ENCODE measurements at regions not wholly inside any gene's neighbourhood (a gene's known extent, or its start where the extent isn't known, plus 50 kb on each side); places are given as distances from the start of the nearest gene placed in this dataset.

DNA sequence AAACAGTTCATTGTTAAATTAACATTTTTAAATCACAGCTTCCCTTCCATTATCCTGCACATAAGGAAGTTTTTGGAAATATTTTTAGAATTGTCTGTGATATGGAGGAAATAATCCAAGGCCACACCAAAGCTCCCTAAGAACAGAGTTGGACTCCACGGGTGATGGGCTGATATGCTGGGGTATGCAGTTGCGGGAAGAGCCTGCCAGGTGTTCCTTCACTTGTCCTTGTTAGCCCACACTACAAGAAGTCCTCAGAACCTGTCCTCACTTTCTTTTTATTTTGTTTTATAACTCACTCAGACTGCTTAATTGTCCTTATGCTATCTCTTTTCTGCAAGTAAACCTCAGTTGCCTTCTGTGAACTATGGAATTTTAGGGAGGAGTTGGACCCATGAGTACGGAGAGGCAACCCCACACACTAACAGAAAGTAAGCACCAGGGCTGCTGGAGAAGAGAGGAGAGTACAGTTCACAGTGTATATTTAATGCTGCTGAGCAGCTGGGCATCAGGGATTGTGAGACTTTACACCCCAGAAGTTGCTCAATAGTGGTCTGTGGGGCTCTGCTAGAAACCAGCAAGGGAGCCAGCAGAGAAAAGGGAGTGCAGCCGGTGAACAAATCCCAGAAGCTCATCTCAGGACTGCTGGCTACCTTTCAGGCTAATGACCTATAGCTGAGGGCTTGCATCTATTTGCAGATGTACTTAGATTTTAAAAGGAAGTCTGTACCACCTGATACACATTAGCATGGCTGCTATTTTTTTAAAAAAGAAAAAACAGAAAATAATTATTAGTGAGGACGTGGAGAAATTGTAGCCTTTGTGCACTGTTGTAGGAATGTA is 64.6 kb upstream of the FOXN2 start:
- no peak for DNase-seq (ENCODE audit: low read depth)
- Histone ChIP-seq H3K4me3 (ENCODE audit: low read depth, low read length) (no peak overlapping the region), H3K27me3 (ENCODE audit: control insufficient read depth, insufficient read depth, low read length) (no peaks in the 10 kb centered on the region), H3K36me3 (ENCODE audit: control insufficient read depth, insufficient read depth, low read length) (no peaks in the 10 kb centered on the region)
- TF ChIP-seq CTCF (IDR thresholded peaks at IDR 0.05; ENCODE audit: insufficient read depth, low read length, poor library complexity, severe bottlenecking) = no peak

GRCh38 chr2:48250474-48250844 is 64.0 kb upstream of the FOXN2 start:
- Histone ChIP-seq H3K27me3 (ENCODE audit: control insufficient read depth, insufficient read depth, low read length) (no peaks in the 10 kb centered on the region), H3K36me3 (ENCODE audit: control insufficient read depth, insufficient read depth, low read length) (no peaks in the 10 kb centered on the region), H3K4me3 (ENCODE audit: low read depth, low read length) (no peak overlapping the region)
- TF ChIP-seq CTCF (IDR thresholded peaks at IDR 0.05; ENCODE audit: insufficient read depth, low read length, poor library complexity, severe bottlenecking) = no peak
- no peak for DNase-seq (ENCODE audit: low read depth)

- H3K4me3 ChIP-seq (ENCODE audit: low read depth, low read length) = no peak overlapping the region
- no peaks in the 10 kb centered on the region for H3K27me3 ChIP-seq (ENCODE audit: control insufficient read depth, insufficient read depth, low read length)
- H3K36me3 ChIP-seq (ENCODE audit: control insufficient read depth, insufficient read depth, low read length) = no peaks in the 10 kb centered on the region
- DNase-seq (ENCODE audit: low read depth) = no peak
- TF ChIP-seq CTCF (IDR thresholded peaks at IDR 0.05; ENCODE audit: insufficient read depth, low read length, poor library complexity, severe bottlenecking) = no peak
Observed at GRCh38 chr2:48250943-48251342, 63.5 kb upstream of the FOXN2 start.

DNA sequence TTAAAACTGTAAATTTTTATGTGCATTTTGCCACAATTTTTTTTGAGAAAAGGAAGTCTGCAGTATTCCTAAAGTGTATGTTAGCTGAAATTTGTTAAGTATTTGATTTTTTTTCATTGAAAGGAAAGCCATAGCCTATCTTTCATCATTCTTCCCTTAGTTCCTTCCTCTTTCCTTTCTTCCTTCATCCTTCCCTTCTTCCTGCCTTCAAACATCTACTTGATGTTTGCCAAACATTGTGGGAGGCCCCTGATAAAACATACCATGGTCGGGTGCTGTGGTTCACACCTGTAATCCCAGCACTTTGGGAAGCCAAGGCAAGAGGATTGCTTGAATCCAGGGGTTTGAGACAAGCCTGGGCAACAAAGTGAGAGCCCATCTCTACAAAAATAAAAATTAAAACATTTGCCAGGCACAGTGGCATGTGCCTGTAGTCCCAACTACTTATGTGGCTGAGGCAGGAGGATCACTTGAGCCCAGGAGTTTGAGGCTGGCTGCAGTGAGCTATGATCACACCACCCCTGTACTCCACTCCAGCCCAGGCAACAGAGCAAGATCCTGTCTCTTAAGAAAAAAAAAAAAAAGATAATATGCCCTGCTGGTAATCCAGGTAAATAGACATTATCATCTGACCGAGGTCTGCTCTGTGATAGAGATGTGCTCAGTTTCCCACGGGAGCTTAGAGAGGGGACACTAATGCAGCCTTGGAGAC is 62.9 kb upstream of the FOXN2 start:
- TF ChIP-seq CTCF (IDR thresholded peaks at IDR 0.05; ENCODE audit: insufficient read depth, low read length, poor library complexity, severe bottlenecking) = no peak
- no peak for DNase-seq (ENCODE audit: low read depth)
- no peaks in the 10 kb centered on the region for H3K36me3 ChIP-seq (ENCODE audit: control insufficient read depth, insufficient read depth, low read length)
- no peaks in the 10 kb centered on the region for H3K27me3 ChIP-seq (ENCODE audit: control insufficient read depth, insufficient read depth, low read length)
- no peak overlapping the region for H3K4me3 ChIP-seq (ENCODE audit: low read depth, low read length)

GRCh38 chr2:48253301-48253700 is 61.2 kb upstream of the FOXN2 start:
- Histone ChIP-seq H3K36me3 (ENCODE audit: control insufficient read depth, insufficient read depth, low read length) (no peaks in the 10 kb centered on the region), H3K27me3 (ENCODE audit: control insufficient read depth, insufficient read depth, low read length) (no peaks in the 10 kb centered on the region), H3K4me3 (ENCODE audit: low read depth, low read length) (no peak overlapping the region)
- no peak for DNase-seq (ENCODE audit: low read depth)
- TF ChIP-seq CTCF (IDR thresholded peaks at IDR 0.05; ENCODE audit: insufficient read depth, low read length, poor library complexity, severe bottlenecking) = no peak

All from kidney epithelial cell (primary cell).